ENCODE measurements at regions not wholly inside any gene's neighbourhood (a gene's known extent, or its start where the extent isn't known, plus 50 kb on each side); places are given as distances from the start of the nearest gene placed in this dataset.

DNA sequence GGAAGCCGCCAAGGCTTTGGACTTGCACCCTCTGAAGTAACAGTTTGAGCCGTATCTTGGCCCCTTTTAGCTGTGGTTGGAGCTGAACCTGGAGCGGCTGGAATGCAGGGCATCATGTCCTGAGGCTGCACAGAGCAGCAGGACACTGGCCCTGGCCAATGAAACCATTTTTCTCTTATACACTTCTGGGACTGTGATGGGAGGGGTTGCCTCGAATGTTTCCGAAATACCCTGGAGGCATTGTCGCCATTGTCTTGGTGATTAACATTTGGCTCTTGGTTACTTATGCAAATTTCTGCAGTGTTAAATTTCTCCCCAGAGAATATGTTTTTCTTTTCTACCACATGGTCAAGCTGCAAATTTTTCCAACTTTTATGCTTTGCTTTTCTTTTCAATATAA lies 137.2 kb downstream of the MAGEC1 start:
- Histone ChIP-seq H2AK5ac (ENCODE audit: low read length) (no peak overlapping the region), H2BK120ac (ENCODE audit: insufficient read depth, low read length, poor library complexity) (no peak overlapping the region), H2AFZ (ENCODE audit: insufficient read depth, low read length, poor library complexity) (no peak overlapping the region), H4K8ac (ENCODE audit: low read depth, low read length) (no peak overlapping the region), H3K79me1 (ENCODE audit: low read length) (no peaks in the 10 kb centered on the region), H3K79me2 (ENCODE audit: control insufficient read depth, insufficient read depth, low read length, poor library complexity) (no peaks in the 10 kb centered on the region), H3K23ac (ENCODE audit: low read length) (no peak overlapping the region), H3K14ac (ENCODE audit: low read length) (no peak overlapping the region), H3K4me1 (ENCODE audit: control insufficient read depth in 1 of 2, insufficient read depth in 2 of 2, low read length in 2 of 2) (peaks cover 0 to 2% of the 10 kb centered on the region in 2 experiments), H3K27me3 (ENCODE audit: insufficient read depth, low read length) (no peaks in the 10 kb centered on the region), H2BK12ac (ENCODE audit: low read length) (no peak overlapping the region), H3K27ac (ENCODE audit: low read depth, low read length) (no peak overlapping the region), H3K4me2 (ENCODE audit: low read length) (no peak overlapping the region), H2BK5ac (ENCODE audit: low read depth, low read length, poor library complexity) (no peak overlapping the region), H3K9me3 (ENCODE audit: insufficient read depth, low read depth, low read length) (no peaks in the 10 kb centered on the region), H3K4ac (ENCODE audit: low read depth, low read length) (no peak overlapping the region), H3K36me3 (ENCODE audit: control insufficient read depth in 1 of 2, insufficient read depth in 2 of 2, low read length in 2 of 2) (no peaks in the 10 kb centered on the region), H3K9ac (ENCODE audit: low read length) (no peak overlapping the region), H4K91ac (ENCODE audit: low read depth, low read length) (no peak overlapping the region), H3K18ac (ENCODE audit: low read length) (no peak overlapping the region), H3K4me3 (ENCODE audit: low read depth, low read length) (no peak overlapping the region), H4K12ac (ENCODE audit: low read depth, low read length) (peak overlapping the region; percentile 30)
- no peak for DNase-seq
- no CpG with 5 or more reads among the region's 6 CpGs for WGBS (ENCODE audit: extremely low coverage, insufficient coverage, insufficient read length)

- H3K27me3 ChIP-seq (ENCODE audit: insufficient read depth, low read length): no peaks in the 10 kb centered on the region
- no peak overlapping the region for H4K91ac ChIP-seq (ENCODE audit: low read depth, low read length)
- H3K14ac ChIP-seq (ENCODE audit: low read length): no peak overlapping the region
- H2AK5ac ChIP-seq (ENCODE audit: low read length): no peak overlapping the region
- H3K4me1 ChIP-seq (ENCODE audit: control insufficient read depth in 1 of 2, insufficient read depth in 2 of 2, low read length in 2 of 2): peaks cover 0 to 2% of the 10 kb centered on the region in 2 experiments
- H4K8ac ChIP-seq (ENCODE audit: low read depth, low read length): no peak overlapping the region
- no peaks in the 10 kb centered on the region for H3K36me3 ChIP-seq (ENCODE audit: control insufficient read depth in 1 of 2, insufficient read depth in 2 of 2, low read length in 2 of 2)
- H3K23ac ChIP-seq (ENCODE audit: low read length): no peak overlapping the region
- H3K79me1 ChIP-seq (ENCODE audit: low read length): no peaks in the 10 kb centered on the region
- H3K4me3 ChIP-seq (ENCODE audit: low read depth, low read length): no peak overlapping the region
- no peak overlapping the region for H2AFZ ChIP-seq (ENCODE audit: insufficient read depth, low read length, poor library complexity)
- H3K9me3 ChIP-seq (ENCODE audit: insufficient read depth, low read depth, low read length): no peaks in the 10 kb centered on the region
- no peak overlapping the region for H2BK5ac ChIP-seq (ENCODE audit: low read depth, low read length, poor library complexity)
- DNase-seq: no peak
- H3K4me2 ChIP-seq (ENCODE audit: low read length): no peak overlapping the region
- H3K9ac ChIP-seq (ENCODE audit: low read length): no peak overlapping the region
- no peak overlapping the region for H2BK12ac ChIP-seq (ENCODE audit: low read length)
- no peaks in the 10 kb centered on the region for H3K79me2 ChIP-seq (ENCODE audit: control insufficient read depth, insufficient read depth, low read length, poor library complexity)
- H2BK120ac ChIP-seq (ENCODE audit: insufficient read depth, low read length, poor library complexity): no peak overlapping the region
- no peak overlapping the region for H3K18ac ChIP-seq (ENCODE audit: low read length)
- H3K4ac ChIP-seq (ENCODE audit: low read depth, low read length): no peak overlapping the region
- no peak overlapping the region for H4K12ac ChIP-seq (ENCODE audit: low read depth, low read length)
- no peak overlapping the region for H3K27ac ChIP-seq (ENCODE audit: low read depth, low read length)
Observed at GRCh38 chrX:142036116-142036515, 132.4 kb downstream of the MAGEC1 start.

DNA sequence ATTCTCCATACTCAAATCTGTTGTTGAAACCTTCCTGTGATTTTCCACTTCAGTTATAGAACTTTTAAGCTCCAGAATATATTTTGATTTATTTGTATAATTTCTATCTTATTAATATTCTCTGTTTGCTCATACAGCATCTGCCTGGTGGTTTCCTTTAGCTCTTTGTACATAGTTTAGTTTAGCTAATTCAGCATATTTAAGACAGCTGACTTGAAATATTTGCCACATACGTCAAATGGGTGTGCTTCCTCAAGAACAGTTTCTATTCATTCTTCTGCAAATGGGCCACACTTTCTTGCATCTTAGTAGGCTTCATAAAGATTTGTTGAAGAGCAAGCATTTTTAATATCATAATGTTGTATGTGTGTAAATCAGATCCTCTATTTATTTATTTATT lies 101.8 kb downstream of the MAGEC1 start:
- no CpG with 5 or more reads among the region's 1 CpG for WGBS (ENCODE audit: extremely low coverage, insufficient coverage, insufficient read length)

DNA sequence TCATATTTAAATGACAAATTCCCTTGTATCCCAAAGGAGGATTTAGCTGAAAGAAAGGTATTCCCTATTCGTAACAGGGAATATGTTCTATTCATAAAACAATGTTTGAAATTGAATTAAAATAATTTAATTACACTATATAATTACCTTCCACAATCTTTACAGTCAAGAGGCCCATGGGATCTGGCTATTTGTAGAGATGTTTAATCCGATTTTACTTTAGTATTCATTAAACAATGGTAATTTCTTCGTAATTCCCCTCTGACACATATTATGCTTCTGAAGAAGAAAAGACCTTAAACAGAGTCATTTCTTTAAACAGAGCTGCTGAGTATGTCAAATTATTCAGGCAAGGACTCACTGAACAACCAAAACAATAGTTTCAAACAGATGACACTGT lies 98.8 kb downstream of the MAGEC1 start:
- WGBS (ENCODE audit: extremely low coverage, insufficient coverage, insufficient read length): no CpG with 5 or more reads among the region's 3 CpGs
- Histone ChIP-seq H3K9ac (ENCODE audit: low read length) (no peak overlapping the region), H3K4me2 (ENCODE audit: low read length) (no peak overlapping the region)

More for the DNA sequence above, 101.8 kb downstream of the MAGEC1 start:
- H2AK5ac ChIP-seq (ENCODE audit: low read length): no peak overlapping the region
- H2BK120ac ChIP-seq (ENCODE audit: insufficient read depth, low read length, poor library complexity): no peak overlapping the region
- no peak overlapping the region for H3K14ac ChIP-seq (ENCODE audit: low read length)
- no peak overlapping the region for H3K9ac ChIP-seq (ENCODE audit: low read length)
- no peak overlapping the region for H3K27ac ChIP-seq (ENCODE audit: low read depth, low read length)
- no peaks in the 10 kb centered on the region for H3K9me3 ChIP-seq (ENCODE audit: insufficient read depth, low read depth, low read length)
- no peak overlapping the region for H4K8ac ChIP-seq (ENCODE audit: low read depth, low read length)
- H2BK12ac ChIP-seq (ENCODE audit: low read length): no peak overlapping the region
- H3K23ac ChIP-seq (ENCODE audit: low read length): no peak overlapping the region
- H3K27me3 ChIP-seq (ENCODE audit: insufficient read depth, low read length): no peaks in the 10 kb centered on the region
- H3K79me2 ChIP-seq (ENCODE audit: control insufficient read depth, insufficient read depth, low read length, poor library complexity): no peaks in the 10 kb centered on the region
- H3K18ac ChIP-seq (ENCODE audit: low read length): no peak overlapping the region
- H2AFZ ChIP-seq (ENCODE audit: insufficient read depth, low read length, poor library complexity): no peak overlapping the region
- no peaks in the 10 kb centered on the region for H3K4me1 ChIP-seq (ENCODE audit: control insufficient read depth in 1 of 2, insufficient read depth in 2 of 2, low read length in 2 of 2)
- no peak overlapping the region for H4K91ac ChIP-seq (ENCODE audit: low read depth, low read length)
- H3K4ac ChIP-seq (ENCODE audit: low read depth, low read length): no peak overlapping the region
- no peak overlapping the region for H3K4me2 ChIP-seq (ENCODE audit: low read length)
- H3K79me1 ChIP-seq (ENCODE audit: low read length): no peaks in the 10 kb centered on the region
- H3K36me3 ChIP-seq (ENCODE audit: control insufficient read depth in 1 of 2, insufficient read depth in 2 of 2, low read length in 2 of 2): no peaks in the 10 kb centered on the region
- H3K4me3 ChIP-seq (ENCODE audit: low read depth, low read length): no peak overlapping the region
- H2BK5ac ChIP-seq (ENCODE audit: low read depth, low read length, poor library complexity): no peak overlapping the region
- DNase-seq: no peak
- H4K12ac ChIP-seq (ENCODE audit: low read depth, low read length): no peak overlapping the region

More for the DNA sequence above, 98.8 kb downstream of the MAGEC1 start:
- H3K4me3 ChIP-seq (ENCODE audit: low read depth, low read length): no peak overlapping the region
- no peak overlapping the region for H2BK12ac ChIP-seq (ENCODE audit: low read length)
- no peak overlapping the region for H4K8ac ChIP-seq (ENCODE audit: low read depth, low read length)
- no peak overlapping the region for H3K4ac ChIP-seq (ENCODE audit: low read depth, low read length)
- no peak for DNase-seq
- H3K79me2 ChIP-seq (ENCODE audit: control insufficient read depth, insufficient read depth, low read length, poor library complexity): no peaks in the 10 kb centered on the region
- no peak overlapping the region for H3K27ac ChIP-seq (ENCODE audit: low read depth, low read length)
- no peak overlapping the region for H3K14ac ChIP-seq (ENCODE audit: low read length)
- H3K36me3 ChIP-seq (ENCODE audit: control insufficient read depth in 1 of 2, insufficient read depth in 2 of 2, low read length in 2 of 2): no peaks in the 10 kb centered on the region
- H3K27me3 ChIP-seq (ENCODE audit: insufficient read depth, low read length): no peaks in the 10 kb centered on the region
- H2AK5ac ChIP-seq (ENCODE audit: low read length): no peak overlapping the region
- no peaks in the 10 kb centered on the region for H3K9me3 ChIP-seq (ENCODE audit: insufficient read depth, low read depth, low read length)
- H3K79me1 ChIP-seq (ENCODE audit: low read length): no peaks in the 10 kb centered on the region
- no peak overlapping the region for H2BK5ac ChIP-seq (ENCODE audit: low read depth, low read length, poor library complexity)
- no peak overlapping the region for H2AFZ ChIP-seq (ENCODE audit: insufficient read depth, low read length, poor library complexity)
- no peaks in the 10 kb centered on the region for H3K4me1 ChIP-seq (ENCODE audit: control insufficient read depth in 1 of 2, insufficient read depth in 2 of 2, low read length in 2 of 2)
- no peak overlapping the region for H3K18ac ChIP-seq (ENCODE audit: low read length)
- H2BK120ac ChIP-seq (ENCODE audit: insufficient read depth, low read length, poor library complexity): no peak overlapping the region
- no peak overlapping the region for H4K12ac ChIP-seq (ENCODE audit: low read depth, low read length)
- H3K23ac ChIP-seq (ENCODE audit: low read length): no peak overlapping the region
- H4K91ac ChIP-seq (ENCODE audit: low read depth, low read length): no peak overlapping the region

Measured in trophoblast cell (in vitro differentiated cells and primary cell).